ENCODE measurements at regions not wholly inside any gene's neighbourhood (a gene's known extent, or its start where the extent isn't known, plus 50 kb on each side); places are given as distances from the start of the nearest gene placed in this dataset.

DNA sequence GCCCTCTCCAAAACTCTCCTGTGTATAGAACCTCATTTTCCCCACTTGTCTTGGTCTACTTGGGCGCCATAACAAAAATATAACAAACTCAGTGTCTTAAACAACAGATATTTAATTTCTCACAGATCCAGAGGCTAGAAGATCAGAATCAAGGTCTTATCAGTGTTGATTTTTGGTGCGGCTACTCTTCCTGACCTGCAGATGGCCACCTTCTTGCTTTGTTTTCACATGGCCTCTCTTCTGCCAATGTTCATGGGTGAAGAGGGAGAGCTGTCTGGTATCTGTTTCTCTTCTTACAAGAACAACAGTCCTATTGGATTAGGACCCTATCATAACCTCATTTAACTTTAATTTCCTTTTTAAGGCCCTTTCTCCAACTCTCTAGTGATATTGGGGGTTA, 177.3 kb downstream of the PABPC4L start:
- H3K27ac ChIP-seq = no peak overlapping the region
- no peak for DNase-seq (ENCODE audit: low spot score)

DNA sequence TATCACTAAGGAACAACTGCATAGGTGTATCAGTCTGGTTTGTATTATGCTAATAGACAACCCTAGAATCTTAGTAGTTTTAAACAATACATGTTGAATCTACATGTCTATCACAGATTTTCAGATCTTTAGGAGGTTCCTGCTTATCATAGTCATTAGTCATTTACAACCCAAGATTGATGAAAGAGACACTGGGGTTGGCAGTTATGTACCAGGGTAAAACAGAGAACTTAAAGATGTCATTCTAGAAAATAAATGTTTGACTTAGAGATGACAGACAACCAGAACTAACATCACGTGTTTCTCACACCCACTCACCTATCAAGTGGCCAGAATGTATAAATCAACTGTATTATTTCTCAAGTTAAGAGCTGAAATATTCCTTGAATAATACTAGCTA, 181.9 kb downstream of the PABPC4L start:
- Histone ChIP-seq H3K27ac (no peak overlapping the region), H3K4me3 (no peak overlapping the region)
- DNase-seq (ENCODE audit: low spot score) = no peak
- TF ChIP-seq, protein P1, sequence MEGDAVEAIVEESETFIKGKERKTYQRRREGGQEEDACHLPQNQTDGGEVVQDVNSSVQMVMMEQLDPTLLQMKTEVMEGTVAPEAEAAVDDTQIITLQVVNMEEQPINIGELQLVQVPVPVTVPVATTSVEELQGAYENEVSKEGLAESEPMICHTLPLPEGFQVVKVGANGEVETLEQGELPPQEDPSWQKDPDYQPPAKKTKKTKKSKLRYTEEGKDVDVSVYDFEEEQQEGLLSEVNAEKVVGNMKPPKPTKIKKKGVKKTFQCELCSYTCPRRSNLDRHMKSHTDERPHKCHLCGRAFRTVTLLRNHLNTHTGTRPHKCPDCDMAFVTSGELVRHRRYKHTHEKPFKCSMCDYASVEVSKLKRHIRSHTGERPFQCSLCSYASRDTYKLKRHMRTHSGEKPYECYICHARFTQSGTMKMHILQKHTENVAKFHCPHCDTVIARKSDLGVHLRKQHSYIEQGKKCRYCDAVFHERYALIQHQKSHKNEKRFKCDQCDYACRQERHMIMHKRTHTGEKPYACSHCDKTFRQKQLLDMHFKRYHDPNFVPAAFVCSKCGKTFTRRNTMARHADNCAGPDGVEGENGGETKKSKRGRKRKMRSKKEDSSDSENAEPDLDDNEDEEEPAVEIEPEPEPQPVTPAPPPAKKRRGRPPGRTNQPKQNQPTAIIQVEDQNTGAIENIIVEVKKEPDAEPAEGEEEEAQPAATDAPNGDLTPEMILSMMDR (IDR thresholded peaks at IDR 0.05) = no peak

More for the DNA sequence above, 177.3 kb downstream of the PABPC4L start:
- TF ChIP-seq, protein P1 (IDR thresholded peaks at IDR 0.05) = no peak
- no peak overlapping the region for H3K4me3 ChIP-seq

DNA sequence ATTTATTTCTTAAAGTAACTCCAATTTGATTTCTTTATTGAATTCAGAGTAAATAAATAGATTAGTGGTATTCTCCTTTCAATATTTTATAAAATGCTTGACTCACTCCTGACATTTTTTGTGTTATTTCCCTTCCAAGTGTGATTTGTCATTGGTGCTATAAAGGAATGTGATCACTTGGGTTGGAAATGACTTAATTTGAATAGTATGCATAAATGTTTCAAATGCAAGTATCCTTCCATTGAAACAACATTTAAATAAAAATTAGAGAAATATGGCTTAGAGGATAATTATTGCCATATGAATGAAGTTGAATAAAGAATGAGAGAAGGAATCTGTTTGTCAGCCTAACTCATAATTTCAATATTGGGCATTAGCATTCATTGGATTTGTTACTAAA, 182.7 kb downstream of the PABPC4L start:
- Histone ChIP-seq H3K4me3 (no peak overlapping the region), H3K27ac (no peak overlapping the region)
- no peak for DNase-seq (ENCODE audit: low spot score)
- TF ChIP-seq, protein P1 (IDR thresholded peaks at IDR 0.05) = no peak

DNA sequence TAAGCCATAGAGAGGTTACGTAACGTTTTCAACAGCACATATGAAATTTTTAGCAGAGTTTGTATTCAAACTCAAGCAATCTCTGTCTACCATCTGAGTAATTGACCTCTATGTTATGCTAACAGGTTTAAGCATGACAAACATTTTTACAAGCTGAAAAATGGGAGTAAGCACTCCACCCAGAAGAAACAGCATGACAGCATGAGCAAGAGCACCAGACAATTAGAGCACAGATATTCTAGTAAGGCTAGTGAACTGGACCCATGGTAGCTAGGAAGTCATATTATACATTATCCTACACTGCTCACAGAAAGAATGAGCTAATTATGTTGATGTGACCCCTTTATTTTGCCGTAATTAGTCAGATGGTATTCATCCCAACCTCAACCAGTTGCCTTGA, 200.5 kb downstream of the PABPC4L start:
- H3K27ac ChIP-seq = no peak overlapping the region
- H3K4me3 ChIP-seq = no peak overlapping the region
- TF ChIP-seq, protein P1 (IDR thresholded peaks at IDR 0.05) = no peak
- DNase-seq (ENCODE audit: low spot score) = no peak

DNA sequence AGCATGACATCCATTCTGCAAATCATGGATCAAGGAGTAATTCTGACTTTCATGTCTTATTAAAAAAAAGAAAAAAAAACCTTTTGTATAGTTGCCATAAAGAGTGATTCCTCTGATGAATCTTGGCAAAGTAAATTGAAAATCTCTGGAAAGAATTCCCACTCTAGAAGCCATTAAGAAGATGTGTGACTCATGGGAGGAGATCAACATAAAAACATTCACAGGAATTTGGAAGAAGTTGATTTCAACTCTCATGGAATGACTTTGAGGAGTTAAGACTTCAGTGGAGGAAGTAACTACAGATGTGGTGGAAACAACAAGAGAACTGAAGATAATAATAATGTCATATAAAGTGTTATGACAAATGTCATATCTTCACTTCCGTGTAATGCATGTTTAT, 204.2 kb downstream of the PABPC4L start:
- H3K4me3 ChIP-seq = no peak overlapping the region
- no peak overlapping the region for H3K27ac ChIP-seq
- TF ChIP-seq, protein P1 (IDR thresholded peaks at IDR 0.05) = no peak
- no peak for DNase-seq (ENCODE audit: low spot score)

DNA sequence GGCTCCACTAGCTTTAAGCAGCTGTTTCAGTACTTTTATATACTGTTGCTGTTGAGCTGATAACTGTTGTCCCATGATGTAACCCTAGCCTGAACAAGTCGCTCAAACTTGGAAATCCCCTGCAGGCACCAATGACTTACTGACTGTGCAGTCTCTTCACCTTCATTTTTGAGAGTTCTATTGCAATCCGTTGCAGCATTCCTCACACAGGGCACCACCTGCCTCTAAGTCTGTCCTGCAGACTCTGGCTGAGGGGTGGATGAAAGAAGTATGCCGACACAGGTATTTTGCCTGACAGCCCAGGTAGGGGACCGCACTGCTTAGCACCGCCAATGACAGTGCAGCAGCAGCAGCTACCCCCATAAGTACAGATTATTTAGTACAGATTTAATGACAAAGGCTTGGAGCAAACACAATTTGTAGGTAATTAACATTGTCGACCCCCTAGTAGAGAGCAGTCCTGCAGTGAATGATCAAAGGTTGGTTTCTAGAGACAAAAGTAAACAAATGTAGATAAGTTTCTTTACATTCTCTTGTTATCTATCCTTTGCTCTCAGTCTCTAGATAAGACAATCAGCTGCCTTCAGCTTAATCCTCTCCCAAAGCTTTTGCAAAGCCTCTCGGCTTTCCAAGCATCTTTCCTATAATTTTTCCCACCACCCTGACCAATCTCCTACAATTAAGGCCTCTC, 205.0 kb downstream of the PABPC4L start:
- no peak for DNase-seq (ENCODE audit: low spot score)
- TF ChIP-seq, protein P1 (IDR thresholded peaks at IDR 0.05) = no peak
- Histone ChIP-seq H3K27ac (no peak overlapping the region), H3K4me3 (no peak overlapping the region)

DNA sequence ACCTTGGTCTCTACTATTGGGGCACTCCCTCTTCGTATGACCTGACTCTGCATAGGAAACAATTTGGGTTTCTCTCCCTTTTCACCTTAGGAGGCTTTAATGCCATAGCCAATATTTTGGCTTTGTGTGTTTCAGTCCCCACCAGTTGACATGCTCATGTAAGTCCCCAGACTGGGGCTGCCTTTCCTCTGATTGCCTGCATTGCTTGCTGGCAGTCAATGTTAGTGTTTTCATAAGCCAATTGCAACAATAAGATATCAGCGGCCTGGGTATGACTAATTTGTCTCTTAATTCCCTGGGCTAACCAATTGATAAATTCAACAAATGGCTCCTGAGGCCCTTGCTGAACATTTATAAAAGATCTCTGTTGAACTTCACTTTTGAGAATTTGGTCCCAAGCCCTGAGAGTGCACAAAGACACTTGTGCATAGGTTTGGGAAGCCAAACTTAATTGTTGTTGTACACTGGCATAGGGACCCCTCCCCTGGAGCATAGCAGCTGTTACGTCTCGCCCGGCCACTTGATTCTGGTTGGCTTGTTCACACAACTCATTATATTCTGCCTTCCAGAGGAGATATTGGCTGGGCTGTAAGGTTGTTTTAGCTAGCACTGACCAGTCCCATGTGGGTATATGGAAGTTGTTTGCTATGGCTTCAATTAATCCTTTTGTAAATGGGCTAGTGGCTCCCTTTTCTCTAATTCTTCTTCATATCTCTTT, 206.2 kb downstream of the PABPC4L start:
- Histone ChIP-seq H3K4me3 (no peak overlapping the region), H3K27ac (no peak overlapping the region)
- TF ChIP-seq, protein P1 (IDR thresholded peaks at IDR 0.05) = no peak
- DNase-seq (ENCODE audit: low spot score) = no peak

All from coronary artery (tissue), 2 donors.